Nephron (organoid): ENCODE measurements at regions not wholly inside any gene's neighbourhood (a gene's known extent, or its start where the extent isn't known, plus 50 kb on each side); places are given as distances from the start of the nearest gene placed in this dataset.
A peak's percentile ranks its signal among the peaks of the same experiment; 100 is the strongest.

Experiments
- H3K27ac Mint-ChIP-seq, 3 experiments: 2 replicates each; pipeline ENCODE4 v1.8.0; 2020; ENCODE audit warnings: mixed read lengths in 3 of 3, mild to moderate bottlenecking in 2 of 3, moderate library complexity in 1 of 3
- H3K27me3 Mint-ChIP-seq: 2 replicates; pipeline ENCODE4 v1.8.0; 2021; ENCODE audit warnings: low read depth, mild to moderate bottlenecking, moderate library complexity, mixed read lengths
- H3K36me3 Mint-ChIP-seq: 2 replicates; pipeline ENCODE4 v1.8.0; 2020; ENCODE audit warnings: low read depth, mixed read lengths
- H3K4me1 Mint-ChIP-seq: 2 replicates; pipeline ENCODE4 v1.8.0; 2020; ENCODE audit warnings: mixed read lengths
- H3K4me3 Mint-ChIP-seq, 3 experiments: 2 replicates each; pipeline ENCODE4 v1.8.0; 2020; ENCODE audit warnings: mild to moderate bottlenecking in 3 of 3, mixed read lengths in 3 of 3, moderate library complexity in 2 of 3
- H3K9me3 Mint-ChIP-seq: 2 replicates; pipeline ENCODE4 v1.8.0; 2020; ENCODE audit warnings: mixed read lengths
- TF ChIP-seq, protein P1 (sequence below), 3 experiments: fragments of 200-600 bp; sonication (generic); IDR thresholded peaks; one replicate each; pipeline ENCODE4 v1.5.0; 2021; ENCODE audit warnings: antibody characterized with exemption in 3 of 3; ENCODE audit not compliant: unreplicated experiment in 3 of 3

DNA sequence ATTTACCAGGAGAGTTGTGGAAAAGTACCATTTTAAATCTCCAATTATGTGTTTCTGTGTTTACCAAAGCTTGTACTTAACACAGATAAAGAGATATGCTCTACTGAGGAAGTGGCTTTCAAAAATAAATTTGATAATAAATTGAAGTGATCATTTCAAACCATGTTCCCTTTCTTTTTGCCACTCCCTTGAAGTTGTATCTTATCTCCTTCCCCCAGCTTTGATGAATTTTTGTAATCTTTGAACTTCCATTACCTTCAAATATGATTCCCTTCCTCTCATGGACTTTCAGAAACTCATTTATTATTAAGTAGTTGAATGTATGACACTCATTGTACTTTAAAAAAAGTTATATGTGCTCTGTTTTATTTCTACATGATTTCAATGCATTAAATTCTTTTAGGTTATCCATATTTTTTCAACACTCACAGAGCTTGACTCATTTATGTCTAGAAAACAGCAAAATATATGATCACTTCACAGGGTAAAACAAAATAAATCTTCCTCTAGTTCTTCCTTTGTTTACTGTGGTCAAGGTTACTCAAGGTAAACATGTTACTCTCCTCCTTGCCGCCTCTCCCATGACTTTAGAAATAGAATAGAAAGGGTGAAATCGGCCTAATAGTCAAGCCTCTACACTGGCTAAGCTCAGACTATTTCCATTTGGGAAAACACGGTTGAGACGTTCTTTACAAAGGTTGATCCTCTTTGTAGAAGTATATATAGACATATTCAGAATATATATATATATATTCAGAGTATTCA, 251.2 kb upstream of the SPRY2 start:
- Mint-ChIP-seq H3K4me3 (no peak overlapping the region), H3K36me3 (no peaks in the 10 kb centered on the region), H3K27ac (peak overlapping the region in 1 of 3 experiments; percentile 16), H3K4me1 (peaks cover 6% of the 10 kb centered on the region), H3K9me3 (peaks cover 7% of the 10 kb centered on the region), H3K27me3 (no peaks in the 10 kb centered on the region)
- TF ChIP-seq, protein P1, sequence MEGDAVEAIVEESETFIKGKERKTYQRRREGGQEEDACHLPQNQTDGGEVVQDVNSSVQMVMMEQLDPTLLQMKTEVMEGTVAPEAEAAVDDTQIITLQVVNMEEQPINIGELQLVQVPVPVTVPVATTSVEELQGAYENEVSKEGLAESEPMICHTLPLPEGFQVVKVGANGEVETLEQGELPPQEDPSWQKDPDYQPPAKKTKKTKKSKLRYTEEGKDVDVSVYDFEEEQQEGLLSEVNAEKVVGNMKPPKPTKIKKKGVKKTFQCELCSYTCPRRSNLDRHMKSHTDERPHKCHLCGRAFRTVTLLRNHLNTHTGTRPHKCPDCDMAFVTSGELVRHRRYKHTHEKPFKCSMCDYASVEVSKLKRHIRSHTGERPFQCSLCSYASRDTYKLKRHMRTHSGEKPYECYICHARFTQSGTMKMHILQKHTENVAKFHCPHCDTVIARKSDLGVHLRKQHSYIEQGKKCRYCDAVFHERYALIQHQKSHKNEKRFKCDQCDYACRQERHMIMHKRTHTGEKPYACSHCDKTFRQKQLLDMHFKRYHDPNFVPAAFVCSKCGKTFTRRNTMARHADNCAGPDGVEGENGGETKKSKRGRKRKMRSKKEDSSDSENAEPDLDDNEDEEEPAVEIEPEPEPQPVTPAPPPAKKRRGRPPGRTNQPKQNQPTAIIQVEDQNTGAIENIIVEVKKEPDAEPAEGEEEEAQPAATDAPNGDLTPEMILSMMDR (IDR thresholded peaks at IDR 0.05; ENCODE audit: unreplicated experiment in 3 of 3): no peak

DNA sequence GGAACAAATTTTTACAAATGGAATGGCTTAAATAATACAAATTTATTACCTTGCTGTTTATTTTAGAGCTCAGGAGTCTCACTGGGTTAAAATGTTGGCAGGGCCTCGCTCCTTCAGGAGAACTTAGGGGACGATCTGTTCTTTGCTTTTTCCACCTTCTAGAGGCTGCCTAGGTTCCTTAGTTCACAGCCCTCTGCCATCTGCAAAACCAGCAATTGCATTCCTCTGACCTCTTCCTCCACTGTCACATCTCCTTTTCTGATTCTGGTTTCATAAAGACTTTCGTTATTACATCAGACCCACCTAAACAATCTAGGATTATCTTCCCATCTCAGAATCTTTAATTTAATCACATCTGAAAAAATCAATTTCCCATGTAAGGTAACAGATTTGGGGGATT, 249.6 kb upstream of the SPRY2 start:
- H3K9me3 Mint-ChIP-seq: peaks cover 11% of the 10 kb centered on the region
- TF ChIP-seq, protein P1 (IDR thresholded peaks at IDR 0.05; ENCODE audit: unreplicated experiment in 3 of 3): no peak
- no peaks in the 10 kb centered on the region for H3K27me3 Mint-ChIP-seq
- no peak overlapping the region for H3K27ac Mint-ChIP-seq
- no peaks in the 10 kb centered on the region for H3K36me3 Mint-ChIP-seq
- H3K4me3 Mint-ChIP-seq: no peak overlapping the region
- H3K4me1 Mint-ChIP-seq: peaks cover 6% of the 10 kb centered on the region

DNA sequence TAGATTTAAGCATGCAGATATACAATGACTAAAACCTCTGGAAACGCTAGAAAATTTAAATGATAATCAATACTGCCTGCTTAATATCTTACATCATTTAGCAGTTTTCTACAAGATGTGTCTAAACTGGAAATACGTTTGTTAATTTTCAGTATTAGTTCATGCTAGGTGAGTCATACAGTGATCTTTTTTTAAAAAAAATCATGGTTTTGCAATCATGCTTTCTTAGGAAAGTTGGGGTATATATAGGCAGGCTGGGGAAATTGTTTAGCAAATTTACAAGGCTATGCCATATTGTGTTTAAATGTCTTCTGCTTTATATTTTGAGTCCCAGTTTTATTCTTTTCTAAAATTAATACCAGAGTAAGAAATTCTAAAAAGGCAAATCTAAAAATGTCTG, 245.4 kb upstream of the SPRY2 start:
- Mint-ChIP-seq H3K9me3 (peaks cover 11% of the 10 kb centered on the region), H3K36me3 (no peaks in the 10 kb centered on the region), H3K4me1 (no peaks in the 10 kb centered on the region), H3K4me3 (no peak overlapping the region), H3K27ac (no peak overlapping the region), H3K27me3 (no peaks in the 10 kb centered on the region)
- TF ChIP-seq, protein P1 (IDR thresholded peaks at IDR 0.05; ENCODE audit: unreplicated experiment in 3 of 3): no peak

DNA sequence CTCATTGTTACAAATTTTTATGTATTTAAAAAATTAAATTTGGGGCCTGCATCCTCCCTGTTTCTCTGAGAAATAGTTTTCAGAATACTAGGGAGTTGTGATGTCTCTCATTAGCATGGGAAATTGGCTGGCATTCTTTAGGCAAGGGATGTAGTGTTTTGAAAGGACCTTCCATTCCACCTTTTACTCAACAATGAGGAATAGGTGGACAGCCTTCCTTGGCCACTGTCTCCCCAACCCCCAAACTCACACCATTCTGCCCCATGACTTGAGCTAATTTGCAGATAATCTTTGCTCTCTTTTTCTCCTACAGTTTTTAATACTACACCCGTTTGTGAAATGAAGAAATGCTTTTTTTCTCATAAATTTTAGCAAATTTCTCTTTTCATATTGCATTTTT, 244.6 kb upstream of the SPRY2 start:
- H3K4me3 Mint-ChIP-seq: no peak overlapping the region
- H3K27me3 Mint-ChIP-seq: no peaks in the 10 kb centered on the region
- peaks cover 15% of the 10 kb centered on the region for H3K9me3 Mint-ChIP-seq
- no peaks in the 10 kb centered on the region for H3K4me1 Mint-ChIP-seq
- H3K27ac Mint-ChIP-seq: no peak overlapping the region
- no peaks in the 10 kb centered on the region for H3K36me3 Mint-ChIP-seq
- TF ChIP-seq, protein P1 (IDR thresholded peaks at IDR 0.05; ENCODE audit: unreplicated experiment in 3 of 3): no peak

DNA sequence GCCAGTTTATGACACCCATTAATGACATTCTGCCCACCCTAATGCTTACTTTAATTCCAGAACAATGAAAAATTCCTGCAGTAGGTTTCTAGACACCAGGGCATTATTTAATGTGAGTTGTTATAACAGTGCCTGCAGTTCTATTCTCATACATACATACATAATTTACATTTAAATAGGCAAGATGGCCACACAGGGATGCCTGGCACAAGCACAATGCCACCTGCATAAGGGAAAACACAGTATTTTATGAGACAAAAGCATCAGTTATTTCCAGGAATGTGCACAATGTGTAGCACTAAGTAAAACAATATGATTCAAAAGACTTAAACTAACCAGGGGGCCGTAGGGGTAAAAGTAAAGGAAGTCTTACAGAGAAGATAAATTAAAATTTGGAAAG, 243.9 kb upstream of the SPRY2 start:
- Mint-ChIP-seq H3K36me3 (no peaks in the 10 kb centered on the region), H3K9me3 (peaks cover 17% of the 10 kb centered on the region), H3K4me3 (no peak overlapping the region), H3K27me3 (no peaks in the 10 kb centered on the region), H3K27ac (peak overlapping the region in 1 of 3 experiments; percentile 46), H3K4me1 (no peaks in the 10 kb centered on the region)
- TF ChIP-seq, protein P1 (IDR thresholded peaks at IDR 0.05; ENCODE audit: unreplicated experiment in 3 of 3): no peak

DNA sequence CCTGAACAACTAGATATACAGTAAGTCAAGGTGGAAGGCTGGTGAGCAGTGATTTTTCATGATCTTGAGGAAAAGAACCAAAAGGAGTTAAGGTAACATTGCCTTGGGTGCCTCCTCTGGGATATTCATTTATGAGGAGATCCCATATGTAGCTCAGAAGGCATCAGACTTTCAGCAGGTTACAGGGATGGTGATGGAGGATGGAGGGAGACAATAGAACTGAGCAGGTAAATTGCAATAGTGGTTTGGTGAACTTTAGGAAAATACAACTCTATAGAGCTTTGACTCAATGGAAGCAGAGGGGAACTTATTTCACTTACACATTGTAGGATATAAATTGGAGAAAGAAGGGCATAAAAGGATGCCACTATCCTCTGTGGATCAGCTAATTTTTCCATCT, 243.4 kb upstream of the SPRY2 start:
- Mint-ChIP-seq H3K9me3 (peaks cover 17% of the 10 kb centered on the region), H3K4me3 (no peak overlapping the region), H3K27ac (no peak overlapping the region), H3K36me3 (no peaks in the 10 kb centered on the region), H3K27me3 (no peaks in the 10 kb centered on the region), H3K4me1 (no peaks in the 10 kb centered on the region)
- TF ChIP-seq, protein P1 (IDR thresholded peaks at IDR 0.05; ENCODE audit: unreplicated experiment in 3 of 3): no peak
